HCT116 (cell line): ENCODE measurements at regions not wholly inside any gene's neighbourhood (a gene's known extent, or its start where the extent isn't known, plus 50 kb on each side); places are given as distances from the start of the nearest gene placed in this dataset.

Source experiments
- ATAC-seq: fragments of 200-7000 bp; cut with Tn5 transposase; 2 replicates; pipeline ENCODE4 v1.9.1; 2020; ENCODE audit warnings: mild to moderate bottlenecking, moderate library complexity
- BruUV-seq: library from RNA; stranded (reverse); fragments of 400-500 nt; replicated peaks from 2 replicates; lab custom pipeline; 2021; lab: Mats Ljungman, UMichigan
- CTCF ChIA-PET: fragments of 300-600 bp; sonication (Branson Sonifier 250); formaldehyde crosslinking; loops from one replicate; lab custom pipeline; 2021; ENCODE audit warnings: antibody characterized with exemption; lab: Charles Lee
- POLR2A ChIA-PET: fragments of 300-600, 350-600 bp; sonication (Branson Sonifier 250); formaldehyde crosslinking; loops from one replicate; lab custom pipeline; 2021; ENCODE audit warnings: antibody characterized with exemption; lab: Charles Lee
- RAD21 ChIA-PET, 2 experiments: fragments of 300-600 bp; sonication (Branson Sonifier 250); formaldehyde crosslinking; loops; one replicate each; lab custom pipeline; 2023; ENCODE audit warnings: low total read pairs in 2 of 2; ENCODE audit not compliant: uncharacterized antibody in 2 of 2, unreplicated experiment in 2 of 2, low non-redundant PET in 1 of 2; lab: Charles Lee
- DNase-seq: peaks from one replicate; pipeline ENCODE4 v3.0.0-alpha.2; 2010; ENCODE audit warnings: low read depth, low spot score
- H2AFZ ChIP-seq: fragments of 200-600 bp; shearing (Covaris generic), sonication (generic); 2 replicates; pipeline ENCODE4 v1.6.1; 2017; ENCODE audit warnings: low read depth, mixed run types, mixed read lengths, antibody characterized with exemption, low read length; ENCODE audit not compliant: poor library complexity, severe bottlenecking
- H3K27ac ChIP-seq: 2 replicates; pipeline ENCODE4 v1.5.1; 2012; ENCODE audit warnings: low read depth, low read length
- H3K27me3 ChIP-seq: fragments of 200-600 bp; sonication (generic); 2 replicates; pipeline ENCODE4 v1.6.1; 2016; ENCODE audit warnings: mixed run types, low read length, mixed read lengths; ENCODE audit not compliant: insufficient read depth
- H3K36me3 ChIP-seq, 2 experiments: fragments of 200-500 bp in 1 of 2; fragments of 200-600 bp in 1 of 2; sonication (Bioruptor generic) in 1 of 2; sonication (generic) in 1 of 2; 2 replicates each; pipeline versions ENCODE4 v1.5.1 to v1.6.1; 2014 to 2016; ENCODE audit warnings: low read length in 2 of 2, inconsistent platforms in 1 of 2, mixed read lengths in 1 of 2, mixed run types in 1 of 2; ENCODE audit not compliant: insufficient read depth in 2 of 2, control insufficient read depth in 1 of 2
- H3K4me1 ChIP-seq, 2 experiments: fragments of 200-600 bp in 1 of 2; sonication (generic) in 1 of 2; 2 replicates each; pipeline versions ENCODE4 v1.5.1 to v1.6.1; 2012 to 2017; ENCODE audit warnings: low read length in 2 of 2, inconsistent platforms in 1 of 2, mild to moderate bottlenecking in 1 of 2, mixed read lengths in 1 of 2, mixed run types in 1 of 2, moderate library complexity in 1 of 2; ENCODE audit not compliant: insufficient read depth in 2 of 2, control insufficient read depth in 1 of 2
- H3K4me2 ChIP-seq: fragments of 200-600 bp; sonication (generic); 2 replicates; pipeline ENCODE4 v1.6.1; 2017; ENCODE audit warnings: mixed run types, low read length, mixed read lengths
- H3K4me3 ChIP-seq, 2 experiments: fragments of 200-600 bp in 1 of 2; sonication (generic) in 1 of 2; replicated peaks in 1 of 2; 2 replicates each; pipeline ENCODE4 v1.5.1; 2011 to 2016; ENCODE audit warnings: low read length in 2 of 2, control low read depth in 1 of 2, low read depth in 1 of 2, mild to moderate bottlenecking in 1 of 2, mixed read lengths in 1 of 2, mixed run types in 1 of 2
- H3K79me2 ChIP-seq: fragments of 200-600 bp; sonication (generic); 2 replicates; pipeline ENCODE4 v1.6.1; 2017; ENCODE audit warnings: mild to moderate bottlenecking, mixed run types, low read length, moderate library complexity, mixed read lengths; ENCODE audit not compliant: insufficient read depth
- H3K9ac ChIP-seq: fragments of 200-600 bp; sonication (generic); 2 replicates; pipeline ENCODE4 v1.6.1; 2016; ENCODE audit warnings: low read length, mixed read lengths
- H3K9me2 ChIP-seq: fragments of 200-600 bp; sonication (generic), shearing (Covaris generic); 2 replicates; pipeline ENCODE4 v1.6.1; 2017; ENCODE audit warnings: mixed run types, mild to moderate bottlenecking, moderate library complexity; ENCODE audit not compliant: insufficient read depth
- H3K9me3 ChIP-seq, 2 experiments: fragments of 200-500 bp in 1 of 2; fragments of 200-600 bp in 1 of 2; sonication (Bioruptor generic) in 1 of 2; sonication (generic) in 1 of 2; 2 replicates each; pipeline ENCODE4 v1.6.1; 2014 to 2017; ENCODE audit warnings: low read length in 2 of 2, mixed read lengths in 2 of 2, inconsistent platforms in 1 of 2, low read depth in 1 of 2, mild to moderate bottlenecking in 1 of 2, mixed run types in 1 of 2, moderate library complexity in 1 of 2; ENCODE audit not compliant: control insufficient read depth in 1 of 2, insufficient read depth in 1 of 2
- H4K20me1 ChIP-seq: fragments of 200-600 bp; sonication (generic), shearing (Covaris generic); 2 replicates; pipeline ENCODE4 v1.6.1; 2017; ENCODE audit warnings: mixed run types, mild to moderate bottlenecking, moderate library complexity; ENCODE audit not compliant: insufficient read depth
- CBX3 ChIP-seq: IDR thresholded peaks from 2 replicates; pipeline ENCODE4 v1.6.1; 2012; ENCODE audit warnings: low read depth
- CTCF ChIP-seq, 3 experiments: fragments of 200-600 bp in 1 of 3; sonication (generic) in 1 of 3; IDR thresholded peaks in 2 of 3; conservative IDR thresholded peaks in 1 of 3; 2 replicates each; pipeline ENCODE4 v1.5.1; 2012 to 2017; ENCODE audit warnings: low read depth in 2 of 3, low read length in 2 of 3, antibody characterized with exemption in 1 of 3, borderline replicate concordance in 1 of 3, control low read depth in 1 of 3, mild to moderate bottlenecking in 1 of 3, mixed read lengths in 1 of 3, mixed run types in 1 of 3, moderate library complexity in 1 of 3; ENCODE audit not compliant: insufficient read depth in 1 of 3
- EGR1 ChIP-seq: IDR thresholded peaks from 2 replicates; pipeline ENCODE4 v1.6.1; 2012; ENCODE audit warnings: low read depth
- ELF1 ChIP-seq: IDR thresholded peaks from 2 replicates; pipeline ENCODE4 v1.6.1; 2012; ENCODE audit warnings: low read depth, borderline replicate concordance
- EZH2 ChIP-seq: fragments of 200-600 bp; sonication (generic); IDR thresholded peaks from 2 replicates; pipeline ENCODE4 v1.6.1; 2017; ENCODE audit warnings: antibody characterized with exemption, mixed run types
- EZH2phosphoT487 ChIP-seq: fragments of 200-600 bp; IDR thresholded peaks from 2 replicates; pipeline ENCODE4 v1.6.1; 2018; ENCODE audit warnings: antibody characterized with exemption, borderline replicate concordance
- FOSL1 ChIP-seq: IDR thresholded peaks from 2 replicates; pipeline ENCODE4 v1.6.1; 2012; ENCODE audit warnings: low read depth
- JUND ChIP-seq: IDR thresholded peaks from 2 replicates; pipeline ENCODE4 v1.6.1; 2012
- POLR2AphosphoS5 ChIP-seq: IDR thresholded peaks from 2 replicates; pipeline ENCODE4 v1.6.1; 2011; ENCODE audit warnings: mild to moderate bottlenecking, low read depth, low read length, moderate library complexity
- RAD21 ChIP-seq: IDR thresholded peaks from 2 replicates; pipeline ENCODE4 v1.6.1; 2012; ENCODE audit warnings: low read depth, mild to moderate bottlenecking
- SIN3A ChIP-seq: IDR thresholded peaks from 2 replicates; pipeline ENCODE4 v1.6.1; 2012; ENCODE audit warnings: low read depth
- SRF ChIP-seq: IDR thresholded peaks from 2 replicates; pipeline ENCODE4 v1.6.1; 2012; ENCODE audit warnings: low read depth
- TCF7L2 ChIP-seq: IDR thresholded peaks from 2 replicates; pipeline ENCODE4 v1.7.0; 2011; ENCODE audit warnings: borderline replicate concordance, inconsistent platforms; ENCODE audit not compliant: insufficient read depth, insufficient read length; ENCODE audit errors: extremely low read depth
- ZFX ChIP-seq: fragments of 450-650 bp; IDR thresholded peaks from 2 replicates; pipeline ENCODE4 v1.6.1; 2017
- ZNF274 ChIP-seq: fragments of 200-500 bp; sonication (Bioruptor generic); IDR thresholded peaks from 2 replicates; pipeline ENCODE4 v1.6.1; 2014; ENCODE audit warnings: mild to moderate bottlenecking, low read depth, low read length, inconsistent platforms
- intact Hi-C: fragments of 100-400 bp; cut with micrococcal nuclease; formaldehyde crosslinking; loops from 2 replicates; pipeline ENCODE4 v1.10.0; 2022
- TF ChIP-seq, protein P1 (sequence below): IDR thresholded peaks from 2 replicates; pipeline ENCODE4 v1.6.1; 2012; ENCODE audit warnings: low read depth

DNA sequence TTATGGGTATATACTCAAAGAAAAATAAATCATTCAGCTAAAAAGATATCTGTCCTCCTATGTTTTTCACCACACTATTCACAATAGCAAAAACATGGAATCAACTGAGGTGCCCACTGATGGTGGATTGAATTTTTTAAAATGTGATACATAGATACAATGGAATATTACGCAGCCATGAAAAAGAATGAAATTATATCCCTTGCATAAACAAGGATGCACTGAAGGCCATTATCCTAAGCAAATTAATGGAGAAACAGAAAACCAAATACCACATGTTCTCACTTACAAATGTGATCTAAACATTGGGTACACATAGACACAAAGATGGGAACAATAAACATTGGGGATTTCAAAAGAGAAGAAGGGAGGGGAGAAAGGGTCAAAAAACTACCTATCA lies 964.2 kb upstream of the IGFBP7 start:
- Histone ChIP-seq H3K9ac (no peak overlapping the region), H4K20me1 (no peaks in the 10 kb centered on the region), H3K27ac (no peak overlapping the region), H2AFZ (no peak overlapping the region), H3K27me3 (no peaks in the 10 kb centered on the region), H3K4me2 (no peak overlapping the region), H3K36me3 (no peaks in the 10 kb centered on the region), H3K4me3 (no peak overlapping the region), H3K79me2 (no peaks in the 10 kb centered on the region), H3K9me3 (peaks cover 0 to 35% of the 10 kb centered on the region in 2 experiments; a peak in 2 of 4 replicates), H3K4me1 (no peaks in the 10 kb centered on the region), H3K9me2 (no peaks in the 10 kb centered on the region)
- TF ChIP-seq EGR1 = no peak
- TF ChIP-seq, protein P1, sequence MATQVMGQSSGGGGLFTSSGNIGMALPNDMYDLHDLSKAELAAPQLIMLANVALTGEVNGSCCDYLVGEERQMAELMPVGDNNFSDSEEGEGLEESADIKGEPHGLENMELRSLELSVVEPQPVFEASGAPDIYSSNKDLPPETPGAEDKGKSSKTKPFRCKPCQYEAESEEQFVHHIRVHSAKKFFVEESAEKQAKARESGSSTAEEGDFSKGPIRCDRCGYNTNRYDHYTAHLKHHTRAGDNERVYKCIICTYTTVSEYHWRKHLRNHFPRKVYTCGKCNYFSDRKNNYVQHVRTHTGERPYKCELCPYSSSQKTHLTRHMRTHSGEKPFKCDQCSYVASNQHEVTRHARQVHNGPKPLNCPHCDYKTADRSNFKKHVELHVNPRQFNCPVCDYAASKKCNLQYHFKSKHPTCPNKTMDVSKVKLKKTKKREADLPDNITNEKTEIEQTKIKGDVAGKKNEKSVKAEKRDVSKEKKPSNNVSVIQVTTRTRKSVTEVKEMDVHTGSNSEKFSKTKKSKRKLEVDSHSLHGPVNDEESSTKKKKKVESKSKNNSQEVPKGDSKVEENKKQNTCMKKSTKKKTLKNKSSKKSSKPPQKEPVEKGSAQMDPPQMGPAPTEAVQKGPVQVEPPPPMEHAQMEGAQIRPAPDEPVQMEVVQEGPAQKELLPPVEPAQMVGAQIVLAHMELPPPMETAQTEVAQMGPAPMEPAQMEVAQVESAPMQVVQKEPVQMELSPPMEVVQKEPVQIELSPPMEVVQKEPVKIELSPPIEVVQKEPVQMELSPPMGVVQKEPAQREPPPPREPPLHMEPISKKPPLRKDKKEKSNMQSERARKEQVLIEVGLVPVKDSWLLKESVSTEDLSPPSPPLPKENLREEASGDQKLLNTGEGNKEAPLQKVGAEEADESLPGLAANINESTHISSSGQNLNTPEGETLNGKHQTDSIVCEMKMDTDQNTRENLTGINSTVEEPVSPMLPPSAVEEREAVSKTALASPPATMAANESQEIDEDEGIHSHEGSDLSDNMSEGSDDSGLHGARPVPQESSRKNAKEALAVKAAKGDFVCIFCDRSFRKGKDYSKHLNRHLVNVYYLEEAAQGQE = no peak
- TF ChIP-seq RAD21 = no peak
- TF ChIP-seq CTCF (IDR thresholded peaks at IDR 0.05 in 2 of 3, conservative IDR thresholded peaks at IDR 0.05 in 1 of 3; ENCODE audit: borderline replicate concordance in 1 of 3, insufficient read depth in 1 of 3, low read depth in 2 of 3, low read length in 2 of 3) = no peak
- TF ChIP-seq ELF1 = no peak
- TF ChIP-seq SIN3A = no peak
- no peak for TF ChIP-seq EZH2
- no peak for TF ChIP-seq SRF
- no peak for TF ChIP-seq TCF7L2
- TF ChIP-seq ZNF274 = no peak
- TF ChIP-seq ZFX = no peak
- no peak for TF ChIP-seq JUND
- no peak for TF ChIP-seq CBX3
- TF ChIP-seq FOSL1 = no peak
- no peak for TF ChIP-seq POLR2AphosphoS5
- TF ChIP-seq EZH2phosphoT487 = no peak
- no peak for ATAC-seq
- ChIA-PET CTCF (no interaction called here), RAD21 (no interaction called here), POLR2A (no interaction called here)
- DNase-seq = no peak
- BruUV-seq = no TSS peak
- intact Hi-C loops = no loop called here
